ENCODE measurements at regions not wholly inside any gene's neighbourhood (a gene's known extent, or its start where the extent isn't known, plus 50 kb on each side); places are given as distances from the start of the nearest gene placed in this dataset.

- DNase-seq (ENCODE audit: low spot score), result no peak
- H3K4me1 ChIP-seq (replicated peaks), result no peaks in the 10 kb centered on the region
- H3K9me3 ChIP-seq, result no peaks in the 10 kb centered on the region
- no peak for TF ChIP-seq CTCF (IDR thresholded peaks at IDR 0.05)
- no peak for TF ChIP-seq POLR2AphosphoS5 (IDR thresholded peaks at IDR 0.05)
- TF ChIP-seq POLR2A (IDR thresholded peaks at IDR 0.05), result no peak
- H3K4me3 ChIP-seq, result no peak overlapping the region
- H3K27ac ChIP-seq, result no peak overlapping the region
- H3K27me3 ChIP-seq (replicated peaks; ENCODE audit: insufficient read depth), result no peaks in the 10 kb centered on the region
- H3K36me3 ChIP-seq, result no peaks in the 10 kb centered on the region
- intact Hi-C loops (cut with DNase I), result no loop called here
- WGBS, result 75% methylated on average over 1 of the region's 1 CpG
Measured at GRCh38 chr10:43976292-43976691, 327.6 kb upstream of the ZNF32 start.

- TF ChIP-seq POLR2AphosphoS5 (IDR thresholded peaks at IDR 0.05) (no peak), CTCF (IDR thresholded peaks at IDR 0.05) (no peak), POLR2A (IDR thresholded peaks at IDR 0.05) (no peak)
- intact Hi-C loops (cut with DNase I), result no loop called here
- no peaks in the 10 kb centered on the region for H3K4me1 ChIP-seq (replicated peaks)
- no peak overlapping the region for H3K27ac ChIP-seq
- no peak for DNase-seq (ENCODE audit: low spot score)
- 91% methylated on average over 3 of the region's 3 CpGs for WGBS
- H3K9me3 ChIP-seq, result no peaks in the 10 kb centered on the region
- H3K27me3 ChIP-seq (replicated peaks; ENCODE audit: insufficient read depth), result no peaks in the 10 kb centered on the region
- H3K4me3 ChIP-seq, result no peak overlapping the region
- H3K36me3 ChIP-seq, result no peaks in the 10 kb centered on the region
Measured at GRCh38 chr10:43973801-43974200, 325.1 kb upstream of the ZNF32 start.

- no peak overlapping the region for H3K4me3 ChIP-seq
- no peaks in the 10 kb centered on the region for H3K27me3 ChIP-seq (replicated peaks; ENCODE audit: insufficient read depth)
- no peaks in the 10 kb centered on the region for H3K9me3 ChIP-seq
- H3K27ac ChIP-seq, result no peak overlapping the region
- intact Hi-C loops (cut with DNase I), result no loop called here
- H3K4me1 ChIP-seq (replicated peaks), result no peaks in the 10 kb centered on the region
- H3K36me3 ChIP-seq, result no peaks in the 10 kb centered on the region
- TF ChIP-seq CTCF (IDR thresholded peaks at IDR 0.05), result no peak
- no peak for TF ChIP-seq POLR2A (IDR thresholded peaks at IDR 0.05)
- no peak for TF ChIP-seq POLR2AphosphoS5 (IDR thresholded peaks at IDR 0.05)
- no peak for DNase-seq (ENCODE audit: low spot score)
- WGBS, result 92% methylated on average over 10 of the region's 10 CpGs
Measured at GRCh38 chr10:43972976-43973647, 324.4 kb upstream of the ZNF32 start.

GRCh38 chr10:43971981-43972380 lies 323.3 kb upstream of the ZNF32 start:
- H3K27me3 ChIP-seq (replicated peaks; ENCODE audit: insufficient read depth), result no peaks in the 10 kb centered on the region
- intact Hi-C loops (cut with DNase I), result no loop called here
- 94% methylated on average over 8 of the region's 8 CpGs for WGBS
- DNase-seq (ENCODE audit: low spot score), result no peak
- H3K9me3 ChIP-seq, result no peaks in the 10 kb centered on the region
- H3K4me3 ChIP-seq, result no peak overlapping the region
- no peaks in the 10 kb centered on the region for H3K36me3 ChIP-seq
- no peak overlapping the region for H3K27ac ChIP-seq
- no peaks in the 10 kb centered on the region for H3K4me1 ChIP-seq (replicated peaks)
- TF ChIP-seq POLR2A (IDR thresholded peaks at IDR 0.05) (no peak), CTCF (IDR thresholded peaks at IDR 0.05) (no peak), POLR2AphosphoS5 (IDR thresholded peaks at IDR 0.05) (no peak)

GRCh38 chr10:43971306-43971705 lies 322.6 kb upstream of the ZNF32 start:
- H3K27ac ChIP-seq, result no peak overlapping the region
- 82% methylated on average over 5 of the region's 5 CpGs for WGBS
- no peaks in the 10 kb centered on the region for H3K36me3 ChIP-seq
- intact Hi-C loops (cut with DNase I), result no loop called here
- no peaks in the 10 kb centered on the region for H3K9me3 ChIP-seq
- TF ChIP-seq POLR2AphosphoS5 (IDR thresholded peaks at IDR 0.05), result no peak
- TF ChIP-seq CTCF (IDR thresholded peaks at IDR 0.05), result no peak
- no peak overlapping the region for H3K4me3 ChIP-seq
- no peaks in the 10 kb centered on the region for H3K4me1 ChIP-seq (replicated peaks)
- no peak for DNase-seq (ENCODE audit: low spot score)
- no peaks in the 10 kb centered on the region for H3K27me3 ChIP-seq (replicated peaks; ENCODE audit: insufficient read depth)
